HT-29 (cell line): ENCODE measurements at regions not wholly inside any gene's neighbourhood (a gene's known extent, or its start where the extent isn't known, plus 50 kb on each side); places are given as distances from the start of the nearest gene placed in this dataset.

Experiments
- DNase-seq: peaks from one replicate; pipeline ENCODE4 v3.0.0-alpha.2; 2015; ENCODE audit warnings: low spot score

GRCh38 chr9:79895232-79895631, 323.5 kb downstream of the TLE4 start:
- DNase-seq: no peak

GRCh38 chr9:79889369-79889768, 317.6 kb downstream of the TLE4 start:
- DNase-seq: no peak

GRCh38 chr9:79885093-79885857, 313.5 kb downstream of the TLE4 start:
- DNase-seq: no peak

- no peak for DNase-seq
Measured at GRCh38 chr9:79884546-79884945, 312.8 kb downstream of the TLE4 start.

GRCh38 chr9:79883073-79883645, 311.4 kb downstream of the TLE4 start:
- no peak for DNase-seq

GRCh38 chr9:79880626-79881025, 308.9 kb downstream of the TLE4 start:
- DNase-seq: no peak

GRCh38 chr9:79877943-79878602, 306.3 kb downstream of the TLE4 start:
- no peak for DNase-seq

GRCh38 chr9:79868567-79869189, 296.9 kb downstream of the TLE4 start:
- DNase-seq: no peak

- DNase-seq: no peak
Measured at GRCh38 chr9:79862921-79863890, 291.4 kb downstream of the TLE4 start.

GRCh38 chr9:79858508-79858907, 286.7 kb downstream of the TLE4 start:
- DNase-seq: peak; percentile 2

GRCh38 chr9:79857188-79857587, 285.4 kb downstream of the TLE4 start:
- DNase-seq: no peak

GRCh38 chr9:79847074-79847473, 275.3 kb downstream of the TLE4 start:
- no peak for DNase-seq

- no peak for DNase-seq
Measured at GRCh38 chr9:79829566-79830302, 258.0 kb downstream of the TLE4 start.

GRCh38 chr9:79824265-79824664, 252.5 kb downstream of the TLE4 start:
- no peak for DNase-seq

- no peak for DNase-seq
Measured at GRCh38 chr9:79817438-79818004, 245.8 kb downstream of the TLE4 start.

- no peak for DNase-seq
Measured at GRCh38 chr9:79813258-79813638, 241.5 kb downstream of the TLE4 start.

- DNase-seq: no peak
Measured at GRCh38 chr9:79812507-79813257, 240.9 kb downstream of the TLE4 start.

GRCh38 chr9:79812099-79812498, 240.3 kb downstream of the TLE4 start:
- no peak for DNase-seq

- no peak for DNase-seq
Measured at GRCh38 chr9:79809931-79810330, 238.2 kb downstream of the TLE4 start.
